Thyroid gland (tissue), 4 donors: ENCODE measurements at regions not wholly inside any gene's neighbourhood (a gene's known extent, or its start where the extent isn't known, plus 50 kb on each side); places are given as distances from the start of the nearest gene placed in this dataset.

Source experiments
- POLR2A ChIP-seq, 2 donors: fragments of 450-650 bp; IDR thresholded peaks; one replicate each; pipeline ENCODE4 v1.6.1; 2017; ENCODE audit warnings: antibody characterized with exemption in 2 of 2, mild to moderate bottlenecking in 2 of 2, moderate library complexity in 1 of 2
- TF ChIP-seq, protein P1 (sequence below), 6 experiments: fragments of 200-600 bp in 3 of 6; fragments of 450-650 bp in 3 of 6; sonication (generic) in 3 of 6; IDR thresholded peaks; one replicate each; pipeline ENCODE4 v1.5.1; 2016 to 2019; ENCODE audit warnings: antibody characterized with exemption in 6 of 6, mild to moderate bottlenecking in 2 of 6, inconsistent platforms in 1 of 6, moderate library complexity in 1 of 6

DNA sequence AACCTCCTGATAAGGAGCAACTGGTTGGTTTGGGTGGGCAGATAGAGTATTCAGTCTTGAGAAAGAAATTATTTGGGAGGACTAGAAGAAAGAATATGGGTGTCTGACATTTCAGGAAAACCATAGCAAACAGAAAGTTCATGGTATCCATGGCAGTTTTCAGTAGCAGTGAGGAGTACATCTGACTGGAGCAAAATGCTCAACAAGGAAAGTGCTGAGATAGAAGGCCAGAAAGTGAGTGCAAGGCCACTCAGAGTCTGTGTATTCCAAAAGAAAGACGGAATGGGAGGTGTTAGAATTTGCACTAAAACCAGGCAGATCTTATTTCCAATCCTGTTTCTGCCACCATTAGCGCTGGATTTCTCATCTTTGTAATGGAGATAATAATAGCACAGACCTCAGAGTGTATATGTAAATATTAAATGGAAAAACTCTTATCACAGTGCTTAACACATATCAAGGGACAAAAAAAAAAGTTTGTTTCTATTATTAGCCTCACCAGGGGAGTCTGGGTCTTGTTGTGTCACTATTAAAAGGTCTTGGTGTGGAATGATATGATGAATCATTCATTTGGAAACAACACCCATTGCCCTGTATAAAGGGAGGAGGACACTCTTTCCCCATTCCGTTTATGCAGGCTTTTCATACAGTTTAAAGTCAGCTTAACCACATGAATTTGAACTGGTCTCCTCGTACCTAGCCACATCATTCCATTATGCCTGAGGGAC, 349.8 kb downstream of the IPO8 start:
- no peak for TF ChIP-seq POLR2A (IDR thresholded peaks at IDR 0.05)
- TF ChIP-seq, protein P1, sequence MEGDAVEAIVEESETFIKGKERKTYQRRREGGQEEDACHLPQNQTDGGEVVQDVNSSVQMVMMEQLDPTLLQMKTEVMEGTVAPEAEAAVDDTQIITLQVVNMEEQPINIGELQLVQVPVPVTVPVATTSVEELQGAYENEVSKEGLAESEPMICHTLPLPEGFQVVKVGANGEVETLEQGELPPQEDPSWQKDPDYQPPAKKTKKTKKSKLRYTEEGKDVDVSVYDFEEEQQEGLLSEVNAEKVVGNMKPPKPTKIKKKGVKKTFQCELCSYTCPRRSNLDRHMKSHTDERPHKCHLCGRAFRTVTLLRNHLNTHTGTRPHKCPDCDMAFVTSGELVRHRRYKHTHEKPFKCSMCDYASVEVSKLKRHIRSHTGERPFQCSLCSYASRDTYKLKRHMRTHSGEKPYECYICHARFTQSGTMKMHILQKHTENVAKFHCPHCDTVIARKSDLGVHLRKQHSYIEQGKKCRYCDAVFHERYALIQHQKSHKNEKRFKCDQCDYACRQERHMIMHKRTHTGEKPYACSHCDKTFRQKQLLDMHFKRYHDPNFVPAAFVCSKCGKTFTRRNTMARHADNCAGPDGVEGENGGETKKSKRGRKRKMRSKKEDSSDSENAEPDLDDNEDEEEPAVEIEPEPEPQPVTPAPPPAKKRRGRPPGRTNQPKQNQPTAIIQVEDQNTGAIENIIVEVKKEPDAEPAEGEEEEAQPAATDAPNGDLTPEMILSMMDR (IDR thresholded peaks at IDR 0.05) = no peak
